Lung (tissue), 11 donors: ENCODE measurements at regions not wholly inside any gene's neighbourhood (a gene's known extent, or its start where the extent isn't known, plus 50 kb on each side); places are given as distances from the start of the nearest gene placed in this dataset.

Source experiments
- ATAC-seq: fragments of 200-7000 bp; cut with Tn5 transposase; one replicate; pipeline ENCODE4 v1.9.1; 2020; ENCODE audit warnings: moderate number of reproducible peaks; ENCODE audit not compliant: insufficient read depth, low FRiP score
- DNase-seq, 3 donors: peaks; one replicate each; pipeline ENCODE4 v3.0.0-alpha.2; 2013 to 2017
- H3K27ac ChIP-seq, 2 donors: one replicate each; pipeline ENCODE4 v1.5.1; 2013; ENCODE audit warnings: mild to moderate bottlenecking in 2 of 2, moderate library complexity in 2 of 2, control low read depth in 1 of 2, inconsistent platforms in 1 of 2, low read depth in 1 of 2, low read length in 1 of 2
- H3K27me3 ChIP-seq, 3 donors: one replicate each; pipeline ENCODE4 v1.5.1; 2013; ENCODE audit warnings: low read length in 2 of 3; ENCODE audit not compliant: control insufficient read depth in 3 of 3, insufficient read depth in 3 of 3
- H3K36me3 ChIP-seq, 4 donors: one replicate each; pipeline ENCODE4 v1.5.1; 2013; ENCODE audit warnings: low read length in 4 of 4, mild to moderate bottlenecking in 1 of 4, moderate library complexity in 1 of 4; ENCODE audit not compliant: control insufficient read depth in 4 of 4, insufficient read depth in 4 of 4
- H3K4me1 ChIP-seq, 5 donors: one replicate each; pipeline ENCODE4 v1.5.1; 2013; ENCODE audit warnings: low read length in 5 of 5, mild to moderate bottlenecking in 2 of 5, moderate library complexity in 1 of 5; ENCODE audit not compliant: control insufficient read depth in 5 of 5, insufficient read depth in 5 of 5
- H3K4me3 ChIP-seq: one replicate; pipeline ENCODE4 v1.5.1; 2013; ENCODE audit warnings: mild to moderate bottlenecking, control low read depth, moderate library complexity
- H3K9ac ChIP-seq, 2 donors: one replicate each; pipeline ENCODE4 v1.5.1; 2013; ENCODE audit warnings: low read length in 2 of 2, control low read depth in 1 of 2; ENCODE audit not compliant: insufficient read depth in 1 of 2
- H3K9me3 ChIP-seq, 4 donors: one replicate each; pipeline ENCODE4 v1.5.1; 2013; ENCODE audit warnings: low read length in 3 of 4, mild to moderate bottlenecking in 1 of 4, moderate library complexity in 1 of 4; ENCODE audit not compliant: control insufficient read depth in 4 of 4, insufficient read depth in 3 of 4
- WGBS, 2 donors: extraction: QIAGEN DNeasy Blood & Tissue Kit; methylation state at CpG; one replicate each; pipeline ENCODE4 v1.1.7; 2013; 5-methylcytosine and 5-hydroxymethylcytosine counted together
- TF ChIP-seq, protein P1 (sequence below): IDR thresholded peaks from 2 replicates; pipeline ENCODE4 v1.5.1; 2012; ENCODE audit warnings: mild to moderate bottlenecking; ENCODE audit errors: control extremely low read depth, extremely low read depth
- donor health status: control.
- donor health status: control.
- donor health status: Bipolar disorder and iron deficiency.
- donor health status: healthy.
- donor health status: DM: yes; HTN: yes; CAD: no.

- Histone ChIP-seq H3K9me3 (peaks cover 0 to 1% (median 0%) of the 10 kb centered on the region in 4 donors), H3K9ac (no peak overlapping the region), H3K27ac (no peak overlapping the region), H3K4me3 (no peak overlapping the region), H3K4me1 (no peaks in the 10 kb centered on the region), H3K27me3 (no peaks in the 10 kb centered on the region), H3K36me3 (no peaks in the 10 kb centered on the region)
- ATAC-seq, result no peak
- WGBS, 2 donors, result 78 to 79% methylated on average over 1 of the region's 1 CpG
- TF ChIP-seq, protein P1, sequence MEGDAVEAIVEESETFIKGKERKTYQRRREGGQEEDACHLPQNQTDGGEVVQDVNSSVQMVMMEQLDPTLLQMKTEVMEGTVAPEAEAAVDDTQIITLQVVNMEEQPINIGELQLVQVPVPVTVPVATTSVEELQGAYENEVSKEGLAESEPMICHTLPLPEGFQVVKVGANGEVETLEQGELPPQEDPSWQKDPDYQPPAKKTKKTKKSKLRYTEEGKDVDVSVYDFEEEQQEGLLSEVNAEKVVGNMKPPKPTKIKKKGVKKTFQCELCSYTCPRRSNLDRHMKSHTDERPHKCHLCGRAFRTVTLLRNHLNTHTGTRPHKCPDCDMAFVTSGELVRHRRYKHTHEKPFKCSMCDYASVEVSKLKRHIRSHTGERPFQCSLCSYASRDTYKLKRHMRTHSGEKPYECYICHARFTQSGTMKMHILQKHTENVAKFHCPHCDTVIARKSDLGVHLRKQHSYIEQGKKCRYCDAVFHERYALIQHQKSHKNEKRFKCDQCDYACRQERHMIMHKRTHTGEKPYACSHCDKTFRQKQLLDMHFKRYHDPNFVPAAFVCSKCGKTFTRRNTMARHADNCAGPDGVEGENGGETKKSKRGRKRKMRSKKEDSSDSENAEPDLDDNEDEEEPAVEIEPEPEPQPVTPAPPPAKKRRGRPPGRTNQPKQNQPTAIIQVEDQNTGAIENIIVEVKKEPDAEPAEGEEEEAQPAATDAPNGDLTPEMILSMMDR, result no peak
- no peak for DNase-seq
Measured at GRCh38 chr4:19329631-19330030, 922.1 kb upstream of the SLIT2 start.

- H3K27me3 ChIP-seq, result no peaks in the 10 kb centered on the region
- no peak overlapping the region for H3K27ac ChIP-seq
- H3K36me3 ChIP-seq, result no peaks in the 10 kb centered on the region
- TF ChIP-seq, protein P1, result no peak
- H3K4me3 ChIP-seq, result no peak overlapping the region
- no peaks in the 10 kb centered on the region for H3K9me3 ChIP-seq
- ATAC-seq, result no peak
- no peak overlapping the region for H3K9ac ChIP-seq
- WGBS, 2 donors, result 89 to 90% methylated on average over 4 of the region's 4 CpGs
- DNase-seq, result no peak
- H3K4me1 ChIP-seq, result no peaks in the 10 kb centered on the region
Measured at GRCh38 chr4:19329077-19329476, 922.6 kb upstream of the SLIT2 start.

DNA sequence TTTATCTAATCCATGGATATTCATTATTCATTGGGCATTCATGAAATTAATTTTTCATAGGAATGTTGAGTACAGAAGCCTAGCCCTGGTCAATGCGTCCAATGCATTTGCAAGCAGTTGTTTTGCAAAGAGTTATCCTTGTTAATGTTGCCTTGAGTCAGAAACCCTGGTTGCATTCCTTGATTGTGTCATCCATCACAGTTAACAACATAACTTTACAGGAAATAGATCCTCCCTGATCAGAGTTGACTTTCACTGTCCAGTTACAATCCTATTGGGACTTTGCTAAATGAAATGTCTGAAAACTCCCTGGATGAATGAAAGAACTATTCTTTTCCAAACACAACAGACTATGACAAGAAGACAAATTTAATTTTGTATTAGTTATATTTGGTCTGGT lies 924.3 kb upstream of the SLIT2 start:
- H3K9ac ChIP-seq, result no peak overlapping the region
- no peaks in the 10 kb centered on the region for H3K4me1 ChIP-seq
- DNase-seq (no peak), ATAC-seq (no peak)
- no peaks in the 10 kb centered on the region for H3K27me3 ChIP-seq
- WGBS, 2 donors, result 93 to 95% methylated on average over 1 of the region's 1 CpG
- H3K4me3 ChIP-seq, result no peak overlapping the region
- H3K36me3 ChIP-seq, result no peaks in the 10 kb centered on the region
- H3K9me3 ChIP-seq, result no peaks in the 10 kb centered on the region
- TF ChIP-seq, protein P1, result no peak
- H3K27ac ChIP-seq, result no peak overlapping the region

DNA sequence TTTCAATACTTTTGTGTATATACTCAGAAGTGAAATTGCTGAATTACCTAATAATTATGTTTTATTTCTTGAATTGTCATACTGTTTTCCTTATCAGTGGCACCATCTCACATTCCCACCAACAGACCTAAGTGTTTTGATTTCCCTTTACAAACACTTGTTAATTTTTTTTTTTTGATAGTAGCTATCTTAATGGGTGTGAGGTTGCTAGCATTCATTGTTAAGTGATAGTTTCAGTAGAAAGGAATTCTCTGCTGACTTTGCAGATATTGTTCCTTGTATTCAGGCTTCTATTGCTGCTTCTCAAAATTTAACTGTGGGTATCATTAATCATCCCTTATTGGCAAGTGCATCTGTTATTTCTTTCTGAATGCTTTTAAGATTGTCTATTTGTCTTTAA lies 927.5 kb upstream of the SLIT2 start:
- DNase-seq (no peak), ATAC-seq (no peak)
- Histone ChIP-seq H3K9ac (no peak overlapping the region), H3K36me3 (no peaks in the 10 kb centered on the region), H3K4me1 (peaks cover 0 to 3% (median 0%) of the 10 kb centered on the region in 5 donors), H3K4me3 (no peak overlapping the region), H3K27ac (no peak overlapping the region), H3K9me3 (no peaks in the 10 kb centered on the region), H3K27me3 (no peaks in the 10 kb centered on the region)
- TF ChIP-seq, protein P1, result no peak
